Endodermal cell (in vitro differentiated cells): ENCODE measurements at regions not wholly inside any gene's neighbourhood (a gene's known extent, or its start where the extent isn't known, plus 50 kb on each side); places are given as distances from the start of the nearest gene placed in this dataset.

Experiments
- DNase-seq: peaks from one replicate; pipeline ENCODE4 v3.0.0-alpha.2; 2017
- H3K27ac ChIP-seq: 2 replicates; pipeline ENCODE4 v1.5.1; 2013; ENCODE audit warnings: mild to moderate bottlenecking, low read depth, low read length, moderate library complexity
- H3K27me3 ChIP-seq: 2 replicates; pipeline ENCODE4 v1.6.1; 2013; ENCODE audit warnings: mild to moderate bottlenecking, low read length, moderate library complexity; ENCODE audit not compliant: insufficient read depth, control insufficient read depth, poor library complexity, severe bottlenecking
- H3K36me3 ChIP-seq: 2 replicates; pipeline ENCODE4 v1.7.0; 2013; ENCODE audit warnings: mild to moderate bottlenecking, low read length, moderate library complexity; ENCODE audit not compliant: control insufficient read depth, insufficient read depth
- H3K4me1 ChIP-seq: one replicate; pipeline ENCODE4 v1.7.0; 2013; ENCODE audit warnings: low read length; ENCODE audit not compliant: control insufficient read depth, insufficient read depth
- H3K4me3 ChIP-seq: 2 replicates; pipeline ENCODE4 v1.5.1; 2013; ENCODE audit warnings: mild to moderate bottlenecking, low read length, moderate library complexity
- H3K9ac ChIP-seq: 2 replicates; pipeline ENCODE4 v1.6.1; 2013; ENCODE audit warnings: mild to moderate bottlenecking, low read length, moderate library complexity; ENCODE audit not compliant: poor library complexity, severe bottlenecking; ENCODE audit errors: extremely low read depth
- H3K9me3 ChIP-seq: 2 replicates; pipeline ENCODE4 v1.6.1; 2013; ENCODE audit warnings: mild to moderate bottlenecking, low read length, moderate library complexity; ENCODE audit not compliant: control insufficient read depth
- H3K27ac Mint-ChIP-seq: 2 replicates; pipeline ENCODE4 v1.8.0; 2020; ENCODE audit warnings: mixed read lengths
- H3K27me3 Mint-ChIP-seq: 2 replicates; pipeline ENCODE4 v1.8.0; 2021; ENCODE audit warnings: mild to moderate bottlenecking, mixed read lengths; ENCODE audit not compliant: insufficient read depth
- H3K36me3 Mint-ChIP-seq: 2 replicates; pipeline ENCODE4 v1.8.0; 2020; ENCODE audit warnings: low read depth, mixed read lengths
- H3K4me1 Mint-ChIP-seq: 2 replicates; pipeline ENCODE4 v1.8.0; 2020; ENCODE audit warnings: mixed read lengths
- H3K4me3 Mint-ChIP-seq: 2 replicates; pipeline ENCODE4 v1.8.0; 2020; ENCODE audit warnings: mild to moderate bottlenecking, moderate library complexity, mixed read lengths
- H3K9me3 Mint-ChIP-seq: 2 replicates; pipeline ENCODE4 v1.8.0; 2020; ENCODE audit warnings: mild to moderate bottlenecking, mixed read lengths
- CTCF ChIP-seq: fragments of 200-600 bp; sonication (generic); conservative IDR thresholded peaks from 2 replicates; pipeline ENCODE4 v1.5.0; 2021; ENCODE audit warnings: antibody characterized with exemption, mild to moderate bottlenecking
- WGBS, 2 experiments: methylation state at CpG; one replicate each; pipeline versions ENCODE4 v1.1.5 to v1.1.7; 2013; ENCODE audit warnings: missing lambda C conversion rate in 2 of 2, mixed read lengths in 1 of 2; ENCODE audit not compliant: insufficient coverage in 1 of 2, insufficient read length in 1 of 2; 5-methylcytosine and 5-hydroxymethylcytosine counted together

GRCh38 chr9:107149756-107150155, 133.3 kb upstream of the RAD23B start:
- no peak overlapping the region for H3K27ac Mint-ChIP-seq
- H3K36me3 Mint-ChIP-seq: no peaks in the 10 kb centered on the region
- no peaks in the 10 kb centered on the region for H3K9me3 ChIP-seq
- no peaks in the 10 kb centered on the region for H3K27me3 ChIP-seq
- no peaks in the 10 kb centered on the region for H3K36me3 ChIP-seq
- no peak overlapping the region for H3K4me3 Mint-ChIP-seq
- no peaks in the 10 kb centered on the region for H3K27me3 Mint-ChIP-seq
- no peak overlapping the region for H3K9ac ChIP-seq
- TF ChIP-seq CTCF: no peak
- H3K27ac ChIP-seq: no peak overlapping the region
- H3K9me3 Mint-ChIP-seq: no peaks in the 10 kb centered on the region
- no peak for DNase-seq
- H3K4me1 ChIP-seq: no peaks in the 10 kb centered on the region
- peaks cover 14% of the 10 kb centered on the region for H3K4me1 Mint-ChIP-seq
- 86 to 100% methylated on average over 1 to 2 of the region's 2 CpGs for WGBS, 2 experiments
- H3K4me3 ChIP-seq: no peak overlapping the region

DNA sequence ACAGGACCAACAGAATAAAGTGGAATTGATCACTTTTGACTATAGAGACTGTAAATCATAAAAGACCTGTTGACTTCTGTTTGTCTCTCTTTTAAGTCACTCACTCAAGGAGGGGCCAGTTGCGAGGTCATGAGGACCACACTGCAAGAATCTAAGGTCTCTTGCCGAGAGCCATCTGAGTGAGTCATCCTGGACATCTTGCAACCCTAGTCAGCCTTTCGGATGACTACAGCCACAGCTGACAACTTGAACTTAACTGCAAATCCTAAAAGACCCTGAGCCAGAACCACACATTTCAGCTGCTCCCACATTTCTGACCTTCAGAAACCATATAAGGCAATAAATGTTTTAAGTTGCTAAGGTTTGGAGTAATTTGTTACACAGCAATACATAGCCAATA, 129.7 kb upstream of the RAD23B start:
- no peaks in the 10 kb centered on the region for H3K36me3 Mint-ChIP-seq
- H3K4me3 Mint-ChIP-seq: no peak overlapping the region
- Histone ChIP-seq H3K4me3 (no peak overlapping the region), H3K9me3 (no peaks in the 10 kb centered on the region), H3K27ac (no peak overlapping the region), H3K36me3 (no peaks in the 10 kb centered on the region), H3K9ac (no peak overlapping the region), H3K4me1 (no peaks in the 10 kb centered on the region), H3K27me3 (no peaks in the 10 kb centered on the region)
- H3K27me3 Mint-ChIP-seq: no peaks in the 10 kb centered on the region
- no peaks in the 10 kb centered on the region for H3K9me3 Mint-ChIP-seq
- 67 to 95% methylated on average over 1 to 3 of the region's 3 CpGs for WGBS, 2 experiments
- peaks cover 14% of the 10 kb centered on the region for H3K4me1 Mint-ChIP-seq
- no peak overlapping the region for H3K27ac Mint-ChIP-seq
- TF ChIP-seq CTCF: no peak
- DNase-seq: no peak

- no peaks in the 10 kb centered on the region for H3K4me1 ChIP-seq
- no peaks in the 10 kb centered on the region for H3K36me3 ChIP-seq
- no peak for DNase-seq
- H3K4me3 ChIP-seq: no peak overlapping the region
- Mint-ChIP-seq H3K4me3 (no peak overlapping the region), H3K36me3 (no peaks in the 10 kb centered on the region), H3K9me3 (no peaks in the 10 kb centered on the region), H3K27ac (no peak overlapping the region), H3K27me3 (no peaks in the 10 kb centered on the region), H3K4me1 (peaks cover 14% of the 10 kb centered on the region)
- WGBS, 2 experiments: 81 to 100% methylated on average over 2 to 4 of the region's 4 CpGs
- no peak overlapping the region for H3K9ac ChIP-seq
- H3K27me3 ChIP-seq: no peaks in the 10 kb centered on the region
- no peak for TF ChIP-seq CTCF
- H3K27ac ChIP-seq: no peak overlapping the region
- H3K9me3 ChIP-seq: no peaks in the 10 kb centered on the region
Observed at GRCh38 chr9:107154291-107154690, 128.8 kb upstream of the RAD23B start.
